BE2C (cell line): ENCODE measurements at regions not wholly inside any gene's neighbourhood (a gene's known extent, or its start where the extent isn't known, plus 50 kb on each side); places are given as distances from the start of the nearest gene placed in this dataset.

ENCODE experiments used
- DNase-seq: peaks from one replicate; pipeline ENCODE4 v3.0.0-alpha.2; 2020
- H3K27me3 ChIP-seq: fragments of 250-450 bp; sonication (Bioruptor Pico); 2 replicates; pipeline ENCODE4 v1.5.1; 2020; ENCODE audit warnings: mild to moderate bottlenecking
- H3K36me3 ChIP-seq: fragments of 250-450 bp; sonication (Bioruptor Pico); 2 replicates; pipeline ENCODE4 v1.5.1; 2020; ENCODE audit warnings: mild to moderate bottlenecking
- H3K4me1 ChIP-seq: fragments of 250-450 bp; sonication (Bioruptor Pico); 2 replicates; pipeline ENCODE4 v1.5.1; 2020
- H3K4me3 ChIP-seq: 2 replicates; pipeline ENCODE4 v1.5.1; 2011; ENCODE audit warnings: low read depth, low read length
- H3K9me3 ChIP-seq: fragments of 250-450 bp; sonication (Bioruptor Pico); 2 replicates; pipeline ENCODE4 v1.5.1; 2020
- CTCF ChIP-seq: IDR thresholded peaks from 2 replicates; pipeline ENCODE4 v1.5.1; 2012; ENCODE audit warnings: mild to moderate bottlenecking, low read depth, low read length

DNA sequence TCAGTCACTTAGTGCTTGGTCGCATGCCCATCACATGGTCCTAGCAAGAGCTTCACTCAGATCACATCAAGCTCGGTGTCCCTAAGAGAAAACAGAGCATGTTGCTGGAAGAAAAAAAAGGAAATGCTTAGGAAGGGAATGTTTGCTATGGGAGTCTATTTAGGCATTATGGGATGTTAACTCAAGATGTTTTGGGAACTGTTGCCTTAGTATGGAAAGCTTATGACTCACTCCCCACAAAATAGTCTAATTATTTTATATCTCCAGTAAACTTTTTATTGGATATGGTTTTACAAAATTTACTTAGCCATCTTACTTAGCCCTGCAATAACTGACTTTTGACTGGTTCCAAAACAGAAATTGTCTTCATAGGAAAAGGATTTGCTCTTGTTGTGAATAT, 439.5 kb upstream of the ZEB2 start:
- H3K4me3 ChIP-seq, result no peak overlapping the region
- no peaks in the 10 kb centered on the region for H3K36me3 ChIP-seq
- no peak for TF ChIP-seq CTCF
- no peaks in the 10 kb centered on the region for H3K4me1 ChIP-seq
- H3K9me3 ChIP-seq, result no peaks in the 10 kb centered on the region
- DNase-seq, result no peak
- no peaks in the 10 kb centered on the region for H3K27me3 ChIP-seq

GRCh38 chr2:144950899-144951560, 431.1 kb upstream of the ZEB2 start:
- no peak for TF ChIP-seq CTCF
- DNase-seq, result no peak
- H3K4me3 ChIP-seq, result no peak overlapping the region
- H3K9me3 ChIP-seq, result no peaks in the 10 kb centered on the region
- H3K36me3 ChIP-seq, result no peaks in the 10 kb centered on the region
- no peaks in the 10 kb centered on the region for H3K4me1 ChIP-seq
- no peaks in the 10 kb centered on the region for H3K27me3 ChIP-seq

DNA sequence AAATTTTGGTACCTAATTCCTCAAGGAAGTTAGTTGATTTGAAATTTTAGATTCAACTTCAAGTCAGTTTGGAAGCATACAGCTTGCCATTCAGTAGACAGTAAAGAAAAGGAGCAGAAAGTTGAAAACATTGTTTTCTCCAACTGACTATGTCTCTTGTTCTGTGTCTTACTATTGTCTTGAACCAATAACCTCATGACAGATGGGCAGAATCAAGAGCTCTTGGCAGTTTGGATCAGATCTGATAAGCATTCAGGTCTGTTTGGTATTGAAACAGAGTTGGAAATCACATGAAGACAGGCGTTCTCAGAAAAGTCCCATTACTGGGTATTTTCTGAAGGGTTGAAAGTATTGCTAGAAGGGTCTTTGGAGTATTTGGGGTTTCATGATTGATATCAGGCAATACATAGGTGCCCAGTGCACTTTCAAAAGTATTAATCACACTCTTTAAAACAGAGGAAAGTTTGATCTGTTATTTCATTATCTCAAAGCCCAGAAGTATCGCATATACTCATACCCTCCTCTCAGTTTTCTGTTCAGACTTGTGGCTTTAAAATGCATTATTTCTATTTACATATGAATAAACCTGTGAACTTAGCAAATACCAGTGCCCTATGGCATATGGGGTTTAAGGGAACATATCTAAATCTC, 428.4 kb upstream of the ZEB2 start:
- no peak overlapping the region for H3K4me3 ChIP-seq
- H3K9me3 ChIP-seq, result no peaks in the 10 kb centered on the region
- no peak for DNase-seq
- no peaks in the 10 kb centered on the region for H3K27me3 ChIP-seq
- no peaks in the 10 kb centered on the region for H3K4me1 ChIP-seq
- H3K36me3 ChIP-seq, result no peaks in the 10 kb centered on the region
- TF ChIP-seq CTCF, result no peak

DNA sequence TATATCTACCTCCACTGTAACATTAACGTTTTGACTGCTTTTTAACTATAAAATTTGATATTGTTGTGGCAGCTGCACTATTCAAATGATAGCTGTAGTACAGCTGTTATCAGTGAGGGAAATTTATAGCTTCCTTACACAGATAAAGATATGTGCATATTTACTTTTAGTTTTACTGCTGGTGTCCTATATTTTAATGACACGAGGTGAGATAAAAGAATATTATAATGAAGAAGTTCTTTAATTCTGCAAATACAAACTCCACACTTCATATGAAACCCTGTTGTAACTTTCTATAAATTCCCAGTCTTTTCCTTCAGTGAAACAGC, 427.8 kb upstream of the ZEB2 start:
- H3K9me3 ChIP-seq, result no peaks in the 10 kb centered on the region
- no peak for DNase-seq
- no peaks in the 10 kb centered on the region for H3K27me3 ChIP-seq
- no peaks in the 10 kb centered on the region for H3K4me1 ChIP-seq
- TF ChIP-seq CTCF, result no peak
- H3K36me3 ChIP-seq, result no peaks in the 10 kb centered on the region
- H3K4me3 ChIP-seq, result no peak overlapping the region

GRCh38 chr2:144946263-144946662, 426.3 kb upstream of the ZEB2 start:
- no peak for TF ChIP-seq CTCF
- Histone ChIP-seq H3K4me1 (no peaks in the 10 kb centered on the region), H3K27me3 (no peaks in the 10 kb centered on the region), H3K4me3 (no peak overlapping the region), H3K9me3 (no peaks in the 10 kb centered on the region), H3K36me3 (no peaks in the 10 kb centered on the region)
- no peak for DNase-seq

DNA sequence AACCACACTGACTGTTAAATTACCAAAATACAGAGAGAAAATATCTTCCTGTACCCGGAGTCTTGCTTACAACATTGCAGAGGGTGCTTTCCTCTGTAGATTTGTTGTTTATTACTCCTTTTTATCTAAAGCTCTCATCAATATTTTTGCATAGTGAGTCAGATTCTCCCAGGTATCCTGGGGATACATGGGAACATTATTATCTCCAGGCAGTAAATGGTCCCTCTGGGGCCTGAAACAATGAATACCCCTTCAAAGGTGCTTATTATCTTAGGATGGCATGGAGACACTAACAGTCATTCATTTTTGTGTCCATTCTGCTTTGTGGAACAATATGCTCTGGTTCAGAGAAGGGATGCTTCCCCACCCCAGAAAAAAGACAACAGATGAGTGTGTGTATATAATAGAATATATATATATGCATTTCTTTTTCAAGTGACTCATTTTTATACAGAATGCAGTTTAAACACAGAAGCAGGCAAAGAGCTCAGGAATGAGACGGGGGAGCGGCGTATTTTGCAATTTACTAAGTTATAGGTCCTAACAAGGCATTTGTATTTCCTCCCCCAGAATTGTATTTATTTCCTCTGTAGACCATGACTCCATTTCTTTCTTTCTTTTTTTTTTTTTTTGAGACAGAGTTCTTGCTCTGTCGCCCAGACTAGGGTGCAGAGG, 424.8 kb upstream of the ZEB2 start:
- H3K4me3 ChIP-seq, result no peak overlapping the region
- no peaks in the 10 kb centered on the region for H3K36me3 ChIP-seq
- no peak for DNase-seq
- no peak for TF ChIP-seq CTCF
- no peaks in the 10 kb centered on the region for H3K9me3 ChIP-seq
- H3K27me3 ChIP-seq, result no peaks in the 10 kb centered on the region
- H3K4me1 ChIP-seq, result no peaks in the 10 kb centered on the region
